A549 (cell line): ENCODE measurements at regions not wholly inside any gene's neighbourhood (a gene's known extent, or its start where the extent isn't known, plus 50 kb on each side); places are given as distances from the start of the nearest gene placed in this dataset.

Source experiments
- CEBPB ChIP-seq, 2 experiments: fragments of >200 bp in 1 of 2; sonication (Bioruptor Twin) in 1 of 2; formaldehyde crosslinking in 1 of 2; IDR thresholded peaks; 2 replicates each; pipeline ENCODE4 v1.6.1; 2012 to 2016
- CTCF ChIP-seq: fragments of >200 bp; sonication (Bioruptor Twin); formaldehyde crosslinking; IDR thresholded peaks from 3 replicates; pipeline ENCODE4 v1.5.1; 2016
- MAZ ChIP-seq: fragments of 150-350 bp; IDR thresholded peaks from 2 replicates; pipeline ENCODE4 v1.6.1; 2014; ENCODE audit warnings: antibody characterized with exemption, low read depth, low read length, borderline replicate concordance
- NR3C1 ChIP-seq: fragments of >200 bp; sonication (Bioruptor Twin); formaldehyde crosslinking; IDR thresholded peaks from 3 replicates; pipeline ENCODE4 v1.6.1; 2017
- POLR2A ChIP-seq: IDR thresholded peaks from 2 replicates; pipeline ENCODE4 v1.6.1; 2012; ENCODE audit warnings: mild to moderate bottlenecking, low read length
- RAD21 ChIP-seq, 2 experiments: fragments of >200 bp in 1 of 2; sonication (Bioruptor Twin) in 1 of 2; formaldehyde crosslinking in 1 of 2; IDR thresholded peaks in 1 of 2; conservative IDR thresholded peaks in 1 of 2; 2 replicates in 1 of 2; 3 replicates in 1 of 2; pipeline ENCODE4 v1.6.1; 2012 to 2018; ENCODE audit warnings: inconsistent platforms in 1 of 2
- RCOR1 ChIP-seq: fragments of 150-350 bp; IDR thresholded peaks from 2 replicates; pipeline ENCODE4 v1.6.1; 2014; ENCODE audit warnings: antibody characterized with exemption, low read length, low read depth
- RFX5 ChIP-seq: fragments of 450-650 bp; IDR thresholded peaks from 2 replicates; pipeline ENCODE4 v1.7.1; 2014; ENCODE audit warnings: antibody characterized with exemption, mild to moderate bottlenecking, moderate library complexity
- RNF2 ChIP-seq: fragments of 200-600 bp; sonication (generic); IDR thresholded peaks from 2 replicates; pipeline ENCODE4 v1.6.1; 2016; ENCODE audit warnings: low read depth, mild to moderate bottlenecking, antibody characterized with exemption, moderate library complexity, borderline replicate concordance
- SREBF2 ChIP-seq: fragments of 450-650 bp; IDR thresholded peaks from 2 replicates; pipeline ENCODE4 v1.6.1; 2014; ENCODE audit warnings: mild to moderate bottlenecking, moderate library complexity

GRCh38 chr20:39894067-39894466 lies 795.0 kb downstream of the MAFB start:
- no peak for TF ChIP-seq CTCF
- TF ChIP-seq POLR2A = no peak
- TF ChIP-seq RCOR1 = no peak
- TF ChIP-seq SREBF2 = no peak
- no peak for TF ChIP-seq MAZ
- TF ChIP-seq CEBPB (IDR thresholded peaks at IDR 0.05) = no peak
- no peak for TF ChIP-seq NR3C1
- TF ChIP-seq RNF2 = no peak
- no peak for TF ChIP-seq RAD21 (conservative IDR thresholded peaks at IDR 0.05 in 1 of 2, IDR thresholded peaks at IDR 0.05 in 1 of 2)
- TF ChIP-seq RFX5 = no peak
